Activated B cell treated with CpG ODN at 0.5 μM for 24 hours (primary cell): ENCODE measurements at regions not wholly inside any gene's neighbourhood (a gene's known extent, or its start where the extent isn't known, plus 50 kb on each side); places are given as distances from the start of the nearest gene placed in this dataset.

ENCODE experiments used
- ATAC-seq: fragments of 200-7000 bp; cut with Tn5 transposase; one replicate; pipeline ENCODE4 v1.10.0; 2021; ENCODE audit warnings: low read depth, mild to moderate bottlenecking, moderate library complexity
- CTCF ChIA-PET: fragments of 350-600 bp; sonication (Branson Sonifier 250); formaldehyde crosslinking; loops from one replicate; lab custom pipeline; 2021; ENCODE audit warnings: antibody characterized with exemption; lab: Charles Lee
- POLR2A ChIA-PET: fragments of 350-600 bp; sonication (Branson Sonifier 250); formaldehyde crosslinking; loops from one replicate; lab custom pipeline; 2021; ENCODE audit warnings: antibody characterized with exemption; lab: Charles Lee
- DNase-seq: peaks from one replicate; pipeline ENCODE4 v3.0.0; 2022
- H3K27ac Mint-ChIP-seq: one replicate; pipeline ENCODE4 v1.8.0; 2020; ENCODE audit warnings: mixed read lengths
- H3K27me3 Mint-ChIP-seq: one replicate; pipeline ENCODE4 v1.8.0; 2021; ENCODE audit warnings: mixed read lengths
- H3K36me3 Mint-ChIP-seq: one replicate; pipeline ENCODE4 v1.8.0; 2021; ENCODE audit warnings: low read depth, mixed read lengths
- H3K4me1 Mint-ChIP-seq: one replicate; pipeline ENCODE4 v1.8.0; 2021; ENCODE audit warnings: mixed read lengths
- H3K4me3 Mint-ChIP-seq: one replicate; pipeline ENCODE4 v1.8.0; 2020; ENCODE audit warnings: mild to moderate bottlenecking, mixed read lengths
- H3K9me3 Mint-ChIP-seq: one replicate; pipeline ENCODE4 v1.8.0; 2020; ENCODE audit warnings: mixed read lengths
- CTCF ChIP-seq: fragments of 200-600 bp; IDR thresholded peaks from one replicate; pipeline ENCODE4 v1.8.0; 2022; ENCODE audit warnings: antibody characterized with exemption, mild to moderate bottlenecking
- intact Hi-C: fragments of 100-400 bp; cut with micrococcal nuclease; formaldehyde crosslinking; loops from one replicate; pipeline ENCODE4 v1.15.1; 2024

GRCh38 chr6:169979873-169980432 is 228.5 kb downstream of the ERMARD start:
- no peak overlapping the region for H3K27ac Mint-ChIP-seq
- no peak for TF ChIP-seq CTCF
- CTCF ChIA-PET, result no interaction called here

GRCh38 chr6:169978615-169979161 is 227.3 kb downstream of the ERMARD start:
- TF ChIP-seq CTCF, result no peak
- intact Hi-C loops, result no loop called here
- H3K27me3 Mint-ChIP-seq, result peaks cover 4% of the 10 kb centered on the region
- ChIA-PET POLR2A (no interaction called here), CTCF (no interaction called here)
- ATAC-seq (no peak), DNase-seq (no peak)
- H3K9me3 Mint-ChIP-seq, result no peaks in the 10 kb centered on the region
- H3K27ac Mint-ChIP-seq, result no peak overlapping the region
- H3K4me3 Mint-ChIP-seq, result no peak overlapping the region
- no peaks in the 10 kb centered on the region for H3K4me1 Mint-ChIP-seq
- no peaks in the 10 kb centered on the region for H3K36me3 Mint-ChIP-seq

More at GRCh38 chr6:169979873-169980432, 228.5 kb downstream of the ERMARD start:
- Mint-ChIP-seq H3K27me3 (peaks cover 4% of the 10 kb centered on the region), H3K4me3 (no peak overlapping the region), H3K4me1 (no peaks in the 10 kb centered on the region), H3K9me3 (no peaks in the 10 kb centered on the region), H3K36me3 (no peaks in the 10 kb centered on the region)
- no peak for ATAC-seq
- intact Hi-C loops, result no loop called here
- POLR2A ChIA-PET, result no interaction called here
- no peak for DNase-seq

GRCh38 chr6:169977434-169978265 is 226.2 kb downstream of the ERMARD start:
- Mint-ChIP-seq H3K4me1 (no peaks in the 10 kb centered on the region), H3K36me3 (no peaks in the 10 kb centered on the region), H3K9me3 (no peaks in the 10 kb centered on the region), H3K4me3 (no peak overlapping the region), H3K27me3 (peaks cover 4% of the 10 kb centered on the region), H3K27ac (no peak overlapping the region)
- ATAC-seq, result no peak
- intact Hi-C loops, result no loop called here
- CTCF ChIA-PET, result no interaction called here
- no peak for TF ChIP-seq CTCF
- no peak for DNase-seq
- POLR2A ChIA-PET, result no interaction called here

- TF ChIP-seq CTCF, result no peak
- Mint-ChIP-seq H3K9me3 (no peaks in the 10 kb centered on the region), H3K4me1 (no peaks in the 10 kb centered on the region), H3K4me3 (no peak overlapping the region), H3K27ac (no peak overlapping the region), H3K27me3 (peaks cover 4% of the 10 kb centered on the region), H3K36me3 (no peaks in the 10 kb centered on the region)
- intact Hi-C loops, result no loop called here
- no peak for DNase-seq
- ChIA-PET CTCF (no interaction called here), POLR2A (no interaction called here)
- ATAC-seq, result no peak
These were observed 225.1 kb downstream of the ERMARD start for GRCh38 chr6:169976301-169977081.

GRCh38 chr6:169975701-169976100 is 224.3 kb downstream of the ERMARD start:
- H3K9me3 Mint-ChIP-seq, result no peaks in the 10 kb centered on the region
- H3K4me3 Mint-ChIP-seq, result no peak overlapping the region
- H3K27ac Mint-ChIP-seq, result no peak overlapping the region
- peaks cover 4% of the 10 kb centered on the region for H3K27me3 Mint-ChIP-seq
- no peak for TF ChIP-seq CTCF
- DNase-seq (no peak), ATAC-seq (no peak)
- ChIA-PET CTCF (no interaction called here), POLR2A (no interaction called here)
- no peaks in the 10 kb centered on the region for H3K36me3 Mint-ChIP-seq
- H3K4me1 Mint-ChIP-seq, result no peaks in the 10 kb centered on the region
- intact Hi-C loops, result no loop called here
